Sigmoid colon (tissue), 6 donors: ENCODE measurements at regions not wholly inside any gene's neighbourhood (a gene's known extent, or its start where the extent isn't known, plus 50 kb on each side); places are given as distances from the start of the nearest gene placed in this dataset.

Experiments used
- DNase-seq: peaks from one replicate; pipeline ENCODE4 v3.0.0-alpha.2; 2019
- H3K27ac ChIP-seq, 4 donors: fragments of 200-600 bp; sonication (generic); one replicate each; pipeline ENCODE4 v1.5.1; 2016 to 2019; ENCODE audit warnings: mild to moderate bottlenecking in 1 of 4
- H3K27me3 ChIP-seq, 3 donors: fragments of 200-600 bp; sonication (generic); one replicate each; pipeline ENCODE4 v1.5.1; 2019; ENCODE audit warnings: mild to moderate bottlenecking in 1 of 3
- H3K36me3 ChIP-seq, 4 donors: fragments of 200-600 bp; sonication (generic); one replicate each; pipeline ENCODE4 v1.5.1; 2016 to 2019
- H3K4me1 ChIP-seq, 4 donors: fragments of 200-600 bp; sonication (generic); one replicate each; pipeline ENCODE4 v1.5.1; 2017 to 2019
- H3K4me3 ChIP-seq, 4 donors: fragments of 200-600 bp; sonication (generic); one replicate each; pipeline ENCODE4 v1.5.1; 2017 to 2019; ENCODE audit warnings: mild to moderate bottlenecking in 2 of 4, moderate library complexity in 1 of 4
- H3K9me3 ChIP-seq, 4 donors: fragments of 200-600 bp in 3 of 4; sonication (generic) in 3 of 4; one replicate each; pipeline versions ENCODE4 v1.5.1 to v1.6.1; 2013 to 2019
- CTCF ChIP-seq, 4 experiments: fragments of 450-650 bp in 3 of 4; fragments of 200-600 bp in 1 of 4; IDR thresholded peaks; one replicate each; pipeline ENCODE4 v1.5.1; 2016 to 2019; ENCODE audit warnings: antibody characterized with exemption in 4 of 4, mild to moderate bottlenecking in 3 of 4, moderate library complexity in 2 of 4
- EP300 ChIP-seq, 4 donors: sonication (generic); formaldehyde crosslinking; IDR thresholded peaks; one replicate each; pipeline ENCODE4 v1.6.1; 2017; ENCODE audit warnings: antibody characterized with exemption in 4 of 4
- POLR2A ChIP-seq, 2 donors: fragments of 450-650 bp; IDR thresholded peaks; one replicate each; pipeline ENCODE4 v1.6.1; 2016; ENCODE audit warnings: antibody characterized with exemption in 2 of 2, mild to moderate bottlenecking in 2 of 2, moderate library complexity in 2 of 2
- POLR2AphosphoS5 ChIP-seq, 4 donors: sonication (generic); formaldehyde crosslinking; IDR thresholded peaks; one replicate each; pipeline ENCODE4 v1.6.1; 2017; ENCODE audit warnings: antibody characterized with exemption in 4 of 4
- WGBS, 2 donors: extraction: QIAGEN DNeasy Blood & Tissue Kit; methylation state at CpG; one replicate each; pipeline ENCODE4 v1.1.7; 2013; 5-methylcytosine and 5-hydroxymethylcytosine counted together
- intact Hi-C: fragments of 100-400 bp; cut with DNase I; formaldehyde crosslinking; loops from one replicate; pipeline ENCODE4 v1.15.1; 2023
- donor health status: healthy with polysubstance abuse.
- donor health status: healthy.

GRCh38 chr21:34003428-34003827, 70.0 kb upstream of the MRPS6 start:
- TF ChIP-seq EP300 (IDR thresholded peaks at IDR 0.05) (no peak), CTCF (IDR thresholded peaks at IDR 0.05) (no peak), POLR2AphosphoS5 (IDR thresholded peaks at IDR 0.05) (no peak), POLR2A (IDR thresholded peaks at IDR 0.05) (no peak)
- no peaks in the 10 kb centered on the region for H3K36me3 ChIP-seq
- WGBS, 2 donors, result 94 to 97% methylated on average over 1 of the region's 1 CpG
- H3K4me3 ChIP-seq, result no peak overlapping the region
- intact Hi-C loops, result no loop called here
- H3K9me3 ChIP-seq, result no peaks in the 10 kb centered on the region
- no peaks in the 10 kb centered on the region for H3K27me3 ChIP-seq
- DNase-seq, result no peak
- no peak overlapping the region for H3K27ac ChIP-seq
- peaks cover 0 to 4% (median 0%) of the 10 kb centered on the region in 4 donors for H3K4me1 ChIP-seq

DNA sequence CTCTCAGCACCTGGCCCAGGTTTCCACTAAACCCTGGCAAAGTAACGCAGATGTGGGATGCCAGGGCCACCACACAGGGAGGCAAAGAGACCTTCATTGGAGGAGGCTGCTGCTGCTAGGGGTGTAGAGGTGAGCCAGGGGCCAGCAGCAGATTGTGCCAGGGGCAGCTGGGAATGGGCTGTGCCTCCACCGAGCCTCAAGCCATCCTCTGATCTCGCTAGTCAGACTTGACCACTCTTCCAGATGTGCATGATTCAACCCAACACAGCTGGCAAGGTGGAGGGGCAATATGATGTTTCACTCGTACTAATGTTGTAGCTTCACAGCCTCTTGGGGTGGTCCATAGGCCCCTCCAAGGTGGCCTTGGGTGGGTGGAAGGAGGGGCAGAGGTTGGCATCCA, 73.0 kb upstream of the MRPS6 start:
- Histone ChIP-seq H3K36me3 (no peaks in the 10 kb centered on the region), H3K4me3 (no peak overlapping the region), H3K27me3 (no peaks in the 10 kb centered on the region), H3K9me3 (no peaks in the 10 kb centered on the region), H3K4me1 (peaks cover 0 to 4% (median 0%) of the 10 kb centered on the region in 4 donors), H3K27ac (no peak overlapping the region)
- no peak for DNase-seq
- no peak for TF ChIP-seq CTCF (IDR thresholded peaks at IDR 0.05)
- no peak for TF ChIP-seq POLR2A (IDR thresholded peaks at IDR 0.05)
- intact Hi-C loops, result no loop called here
- WGBS, 2 donors, result 96 to 97% methylated on average over 4 of the region's 4 CpGs

GRCh38 chr21:33998809-33999208, 74.6 kb upstream of the MRPS6 start:
- Histone ChIP-seq H3K27ac (no peak overlapping the region), H3K9me3 (no peaks in the 10 kb centered on the region), H3K4me3 (no peak overlapping the region), H3K36me3 (no peaks in the 10 kb centered on the region), H3K4me1 (no peaks in the 10 kb centered on the region), H3K27me3 (no peaks in the 10 kb centered on the region)
- intact Hi-C loops, result no loop called here
- TF ChIP-seq CTCF (IDR thresholded peaks at IDR 0.05), result no peak
- TF ChIP-seq POLR2A (IDR thresholded peaks at IDR 0.05), result no peak
- no peak for TF ChIP-seq EP300 (IDR thresholded peaks at IDR 0.05)
- TF ChIP-seq POLR2AphosphoS5 (IDR thresholded peaks at IDR 0.05), result no peak
- 93 to 96% methylated on average over 8 of the region's 8 CpGs for WGBS, 2 donors
- no peak for DNase-seq

GRCh38 chr21:33998402-33998801, 75.0 kb upstream of the MRPS6 start:
- no peaks in the 10 kb centered on the region for H3K4me1 ChIP-seq
- TF ChIP-seq POLR2A (IDR thresholded peaks at IDR 0.05) (no peak), POLR2AphosphoS5 (IDR thresholded peaks at IDR 0.05) (no peak), CTCF (IDR thresholded peaks at IDR 0.05) (no peak), EP300 (IDR thresholded peaks at IDR 0.05) (no peak)
- no peak overlapping the region for H3K27ac ChIP-seq
- no peaks in the 10 kb centered on the region for H3K36me3 ChIP-seq
- DNase-seq, result no peak
- 79 to 88% methylated on average over 1 of the region's 1 CpG for WGBS, 2 donors
- H3K4me3 ChIP-seq, result no peak overlapping the region
- no peaks in the 10 kb centered on the region for H3K27me3 ChIP-seq
- intact Hi-C loops, result no loop called here
- H3K9me3 ChIP-seq, result no peaks in the 10 kb centered on the region

- no peak for DNase-seq
- H3K9me3 ChIP-seq, result no peaks in the 10 kb centered on the region
- H3K36me3 ChIP-seq, result no peaks in the 10 kb centered on the region
- H3K27me3 ChIP-seq, result no peaks in the 10 kb centered on the region
- TF ChIP-seq EP300 (IDR thresholded peaks at IDR 0.05) (no peak), POLR2A (IDR thresholded peaks at IDR 0.05) (no peak), CTCF (IDR thresholded peaks at IDR 0.05) (no peak), POLR2AphosphoS5 (IDR thresholded peaks at IDR 0.05) (no peak)
- intact Hi-C loops, result no loop called here
- no peaks in the 10 kb centered on the region for H3K4me1 ChIP-seq
- H3K27ac ChIP-seq, result no peak overlapping the region
- no peak overlapping the region for H3K4me3 ChIP-seq
These were observed 75.9 kb upstream of the MRPS6 start for GRCh38 chr21:33997436-33997835.
